ENCODE measurements at regions not wholly inside any gene's neighbourhood (a gene's known extent, or its start where the extent isn't known, plus 50 kb on each side); places are given as distances from the start of the nearest gene placed in this dataset.

DNA sequence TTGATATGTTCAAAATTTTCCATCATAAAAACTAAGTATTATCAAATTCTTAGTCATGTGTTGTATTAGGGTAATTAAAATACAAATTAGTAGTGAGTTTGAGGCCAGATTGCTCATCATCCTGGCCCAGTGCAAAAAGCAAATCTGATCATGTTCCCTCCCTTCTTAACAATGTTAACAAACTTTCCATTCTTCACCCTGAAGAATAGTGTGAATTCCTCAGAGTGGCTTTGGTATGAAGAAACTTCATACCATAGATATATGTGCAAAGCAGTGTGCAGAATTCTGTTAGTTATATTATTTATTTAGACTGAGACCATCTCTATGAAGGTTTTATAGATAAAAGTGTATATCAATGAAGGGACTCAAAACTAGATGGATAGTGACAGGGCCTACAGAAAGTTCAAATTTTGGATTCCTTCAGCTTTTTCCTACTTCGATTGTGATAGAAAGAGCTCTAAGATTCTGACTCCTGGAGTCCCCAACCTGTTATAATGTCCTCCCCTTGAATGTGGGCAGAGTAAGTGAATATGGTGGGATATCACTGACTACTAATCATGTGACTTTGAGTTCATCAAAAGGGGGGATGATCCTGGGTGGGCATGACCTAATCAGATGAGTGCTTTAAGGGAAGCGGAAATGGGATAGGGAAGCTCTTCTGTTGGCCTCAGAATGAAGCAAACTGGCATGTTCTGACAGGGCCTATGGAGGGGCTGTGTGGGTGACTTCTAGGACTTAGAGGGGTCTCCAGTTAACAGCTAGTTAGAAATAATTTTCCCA lies 271.4 kb downstream of the BTG1 start:
- no TSS peak for BruUV-seq (replicated peaks)
- H3K79me2 ChIP-seq (ENCODE audit: insufficient read depth, low read depth, low read length) = no peaks in the 10 kb centered on the region
- no peak overlapping the region for H3K4me2 ChIP-seq (ENCODE audit: low read length)
- H2AFZ ChIP-seq (ENCODE audit: low read length) = no peak overlapping the region
- H3K9me3 ChIP-seq (ENCODE audit: low read length) = no peaks in the 10 kb centered on the region
- H4K20me1 ChIP-seq (ENCODE audit: insufficient read depth, low read length) = no peaks in the 10 kb centered on the region
- H3K27ac ChIP-seq (ENCODE audit: low read depth, low read length, poor library complexity, severe bottlenecking) = no peak overlapping the region
- H3K9me2 ChIP-seq (ENCODE audit: insufficient read depth, low read length) = no peaks in the 10 kb centered on the region
- H3K4me1 ChIP-seq (ENCODE audit: insufficient read depth, low read length, poor library complexity, severe bottlenecking) = no peaks in the 10 kb centered on the region
- POLR2A ChIA-PET = interaction anchor here (1.0 to 2.4 kb wide), 3 partner anchors 8 to 22 kb away, joined by 3 to 8 read pairs (median 4); no protein-coding TSS in a partner anchor
- no peak for TF ChIP-seq EZH2phosphoT487 (IDR thresholded peaks at IDR 0.05; ENCODE audit: borderline replicate concordance, low read depth, low read length)
- TF ChIP-seq, protein P1, sequence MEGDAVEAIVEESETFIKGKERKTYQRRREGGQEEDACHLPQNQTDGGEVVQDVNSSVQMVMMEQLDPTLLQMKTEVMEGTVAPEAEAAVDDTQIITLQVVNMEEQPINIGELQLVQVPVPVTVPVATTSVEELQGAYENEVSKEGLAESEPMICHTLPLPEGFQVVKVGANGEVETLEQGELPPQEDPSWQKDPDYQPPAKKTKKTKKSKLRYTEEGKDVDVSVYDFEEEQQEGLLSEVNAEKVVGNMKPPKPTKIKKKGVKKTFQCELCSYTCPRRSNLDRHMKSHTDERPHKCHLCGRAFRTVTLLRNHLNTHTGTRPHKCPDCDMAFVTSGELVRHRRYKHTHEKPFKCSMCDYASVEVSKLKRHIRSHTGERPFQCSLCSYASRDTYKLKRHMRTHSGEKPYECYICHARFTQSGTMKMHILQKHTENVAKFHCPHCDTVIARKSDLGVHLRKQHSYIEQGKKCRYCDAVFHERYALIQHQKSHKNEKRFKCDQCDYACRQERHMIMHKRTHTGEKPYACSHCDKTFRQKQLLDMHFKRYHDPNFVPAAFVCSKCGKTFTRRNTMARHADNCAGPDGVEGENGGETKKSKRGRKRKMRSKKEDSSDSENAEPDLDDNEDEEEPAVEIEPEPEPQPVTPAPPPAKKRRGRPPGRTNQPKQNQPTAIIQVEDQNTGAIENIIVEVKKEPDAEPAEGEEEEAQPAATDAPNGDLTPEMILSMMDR (conservative IDR thresholded peaks at IDR 0.05; ENCODE audit: low read length) = no peak
- no peak for DNase-seq (ENCODE audit: low spot score)
- no peaks in the 10 kb centered on the region for H3K36me3 ChIP-seq (ENCODE audit: insufficient read depth, low read length)
- CTCF ChIA-PET (ENCODE audit: unreplicated experiment) = no interaction called here
- intact Hi-C loops (cut with micrococcal nuclease; ENCODE audit: unreplicated experiment) = no loop called here
- H3K4me3 ChIP-seq (ENCODE audit: low read depth, low read length, poor library complexity, severe bottlenecking) = no peak overlapping the region

DNA sequence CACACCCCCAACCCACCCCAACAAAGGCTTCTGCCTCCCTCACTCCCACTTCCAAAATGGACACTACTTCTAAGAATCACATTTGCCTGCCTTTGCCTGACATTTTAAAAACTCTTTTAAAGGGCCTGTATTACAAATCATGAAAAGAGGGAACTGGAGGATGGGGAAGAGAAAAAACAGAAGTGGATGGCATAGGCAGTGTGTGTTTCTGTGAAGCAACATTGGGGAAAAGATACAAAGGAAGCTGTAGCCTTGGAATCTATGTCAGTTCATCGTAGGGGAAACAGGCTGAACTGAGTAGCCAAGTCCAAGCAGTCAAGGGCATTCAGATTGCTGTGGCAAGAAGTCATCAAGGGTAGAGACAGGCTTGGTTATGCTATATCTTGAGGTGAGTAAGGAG lies 273.9 kb downstream of the BTG1 start:
- H2AFZ ChIP-seq (ENCODE audit: low read length) = no peak overlapping the region
- H3K27ac ChIP-seq (ENCODE audit: low read depth, low read length, poor library complexity, severe bottlenecking) = no peak overlapping the region
- no peak overlapping the region for H3K4me2 ChIP-seq (ENCODE audit: low read length)
- ChIA-PET CTCF (ENCODE audit: unreplicated experiment) (no interaction called here), POLR2A (no interaction called here)
- H4K20me1 ChIP-seq (ENCODE audit: insufficient read depth, low read length) = no peaks in the 10 kb centered on the region
- no TSS peak for BruUV-seq (replicated peaks)
- no peaks in the 10 kb centered on the region for H3K36me3 ChIP-seq (ENCODE audit: insufficient read depth, low read length)
- no peaks in the 10 kb centered on the region for H3K9me2 ChIP-seq (ENCODE audit: insufficient read depth, low read length)
- TF ChIP-seq, protein P1 (conservative IDR thresholded peaks at IDR 0.05; ENCODE audit: low read length) = no peak
- no peak for TF ChIP-seq EZH2phosphoT487 (IDR thresholded peaks at IDR 0.05; ENCODE audit: borderline replicate concordance, low read depth, low read length)
- no peak for DNase-seq (ENCODE audit: low spot score)
- no peaks in the 10 kb centered on the region for H3K9me3 ChIP-seq (ENCODE audit: low read length)
- no peaks in the 10 kb centered on the region for H3K4me1 ChIP-seq (ENCODE audit: insufficient read depth, low read length, poor library complexity, severe bottlenecking)
- H3K4me3 ChIP-seq (ENCODE audit: low read depth, low read length, poor library complexity, severe bottlenecking) = no peak overlapping the region
- intact Hi-C loops (cut with micrococcal nuclease; ENCODE audit: unreplicated experiment) = no loop called here
- H3K79me2 ChIP-seq (ENCODE audit: insufficient read depth, low read depth, low read length) = no peaks in the 10 kb centered on the region
